NCI-H345 treated with DMSO at 0.1 percent for 48 hours (cell line): ENCODE measurements at regions not wholly inside any gene's neighbourhood (a gene's known extent, or its start where the extent isn't known, plus 50 kb on each side); places are given as distances from the start of the nearest gene placed in this dataset.
"Not testable (repeated sequence)": the region's sequence is repeated elsewhere in the genome, so short reads cannot be mapped to it uniquely, and the experiment has no call there.

Experiments
- DNase-seq: peaks from one replicate; lab custom pipeline; 2025; ENCODE audit not compliant: unreplicated experiment; lab: John Stamatoyannopoulos, UW

DNA sequence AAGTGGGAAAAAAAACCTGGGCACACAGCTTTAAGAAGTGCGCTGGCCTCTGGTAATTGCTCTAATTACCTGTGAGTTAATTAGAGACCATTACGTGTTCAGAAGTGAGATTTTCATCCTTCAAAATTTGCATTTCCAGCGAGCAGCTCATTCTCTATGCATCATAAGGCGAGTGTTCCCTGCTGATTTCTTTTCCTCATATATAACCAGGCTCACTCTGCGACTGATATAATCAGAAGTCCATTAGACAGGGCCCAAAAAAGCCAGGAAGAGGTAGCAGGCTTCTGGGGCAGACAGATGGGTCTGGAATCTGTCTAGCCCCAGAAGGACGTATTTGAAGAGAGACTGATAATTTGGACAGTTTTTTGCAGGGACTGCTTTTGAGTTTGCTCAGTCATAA is 158.7 kb downstream of the MTHFS start:
- no peak for DNase-seq

DNA sequence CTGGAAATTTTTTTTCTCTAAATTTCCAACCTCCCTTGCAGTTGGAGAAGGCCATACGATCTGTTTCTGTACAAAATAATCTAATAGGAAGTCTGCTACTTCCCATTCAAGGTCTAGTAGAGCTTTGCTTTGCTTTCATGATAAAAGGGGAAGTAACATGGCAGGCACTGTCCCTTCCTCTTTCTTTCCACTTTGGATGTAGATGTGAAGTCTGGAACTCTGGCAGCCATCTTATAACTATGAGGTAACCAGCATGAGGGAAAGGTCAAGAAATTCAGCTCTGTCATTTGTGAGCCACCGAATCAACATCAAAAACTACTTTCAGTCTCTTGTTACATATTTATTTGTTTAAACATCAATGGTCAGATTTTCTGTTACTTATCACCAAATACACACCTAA is 156.3 kb downstream of the MTHFS start:
- DNase-seq: no peak

GRCh38 chr15:79743032-79743431 is 153.8 kb downstream of the MTHFS start:
- DNase-seq: no peak

DNA sequence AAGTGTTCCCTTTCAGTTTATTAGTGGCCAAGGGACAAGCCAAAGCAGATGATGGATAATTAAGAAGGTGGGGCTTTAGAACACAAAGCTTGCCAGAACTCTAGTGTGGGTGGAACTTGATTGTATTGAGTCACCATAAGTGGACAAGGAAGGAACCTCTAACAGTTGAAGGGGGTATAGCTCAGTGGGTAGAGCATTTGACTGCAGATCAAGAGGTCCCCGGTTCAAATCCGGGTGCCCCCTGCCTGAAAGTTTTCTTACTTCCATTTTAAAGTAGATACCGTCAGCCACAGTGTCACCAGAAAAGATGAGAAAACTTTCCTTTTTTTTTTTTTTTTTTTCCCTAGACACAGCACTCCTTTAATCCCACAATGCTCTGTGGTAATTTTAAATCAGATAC is 152.3 kb downstream of the MTHFS start:
- not testable (repeated sequence) for DNase-seq

DNA sequence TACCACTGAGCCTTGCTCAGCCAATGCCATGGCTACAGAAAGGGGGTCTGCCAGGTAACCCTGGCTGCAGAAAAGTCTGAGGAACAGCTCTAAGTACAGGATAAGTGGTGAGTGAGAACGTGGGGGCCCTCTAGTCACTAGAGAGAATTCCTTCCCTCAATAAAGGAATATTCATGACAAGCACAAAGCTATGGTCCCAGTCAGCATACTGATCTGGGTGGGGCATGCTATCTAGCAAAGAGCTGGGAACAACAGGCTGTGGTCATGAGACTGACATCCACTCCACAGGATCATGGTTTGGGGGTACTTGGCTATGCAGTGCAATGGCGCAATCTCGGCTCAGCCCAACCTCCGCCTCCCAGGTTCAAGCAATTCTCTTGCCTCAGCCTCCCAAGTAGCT is 140.4 kb downstream of the MTHFS start:
- DNase-seq: no peak

DNA sequence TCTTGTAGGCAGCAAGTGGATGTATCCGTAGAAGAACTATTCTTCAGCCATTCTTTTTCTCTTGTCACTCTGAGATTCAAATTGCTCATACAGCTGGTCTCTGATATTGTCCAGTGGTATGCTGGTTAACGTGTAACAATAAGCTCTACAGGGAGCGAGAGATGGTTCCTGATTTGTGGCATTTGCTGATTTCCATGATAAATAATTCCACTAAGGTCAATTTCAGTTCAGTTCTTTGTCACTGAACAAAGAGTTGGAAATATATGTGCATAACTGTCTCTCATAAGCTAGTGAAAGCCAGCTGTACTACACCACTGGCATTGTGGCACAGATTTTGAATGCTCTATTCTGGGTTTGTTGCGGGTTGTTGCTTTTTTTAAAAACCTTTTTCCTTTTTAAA is 131.7 kb downstream of the MTHFS start:
- DNase-seq: no peak

DNA sequence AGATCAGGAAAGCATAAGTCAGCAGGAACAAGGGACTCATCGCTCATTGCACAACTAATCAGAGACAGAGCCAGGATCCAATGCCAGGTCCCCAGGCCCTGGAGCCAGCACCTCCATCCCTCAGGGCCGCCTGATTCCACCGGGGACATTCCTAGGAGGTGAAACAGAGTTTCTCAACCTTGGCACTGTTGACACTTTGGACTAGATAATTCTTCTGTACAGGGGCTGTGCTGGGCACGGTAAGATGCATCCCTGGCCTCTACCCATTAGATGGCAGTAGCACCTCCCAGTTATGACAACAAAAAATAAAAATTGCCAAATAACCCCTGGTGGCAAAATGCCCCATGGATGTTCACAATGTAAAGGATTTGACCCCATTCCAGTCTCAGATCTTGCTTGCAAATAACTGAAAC is 127.7 kb downstream of the MTHFS start:
- no peak for DNase-seq

GRCh38 chr15:79769933-79770759 is 126.7 kb downstream of the MTHFS start:
- no peak for DNase-seq

DNA sequence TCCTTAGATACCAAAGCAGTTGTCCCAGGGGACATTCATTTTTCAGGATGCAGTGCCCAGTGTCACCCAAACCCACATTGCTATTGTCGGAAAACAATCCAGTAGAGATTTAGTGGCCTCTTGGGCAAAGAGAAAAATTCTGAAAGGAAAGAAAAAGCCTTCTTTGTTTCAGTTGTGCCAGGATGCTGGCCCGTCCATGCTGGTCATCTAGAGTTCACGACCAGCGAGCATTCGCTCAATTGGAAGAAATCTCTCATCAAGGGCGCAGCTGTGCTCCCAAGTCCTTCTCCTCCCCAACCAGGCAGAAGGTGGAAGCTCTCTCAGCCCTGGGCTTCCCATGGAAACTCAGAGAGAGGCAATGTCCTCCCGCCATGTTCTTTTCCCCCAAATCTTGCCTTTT is 123.7 kb downstream of the MTHFS start:
- DNase-seq: no peak

DNA sequence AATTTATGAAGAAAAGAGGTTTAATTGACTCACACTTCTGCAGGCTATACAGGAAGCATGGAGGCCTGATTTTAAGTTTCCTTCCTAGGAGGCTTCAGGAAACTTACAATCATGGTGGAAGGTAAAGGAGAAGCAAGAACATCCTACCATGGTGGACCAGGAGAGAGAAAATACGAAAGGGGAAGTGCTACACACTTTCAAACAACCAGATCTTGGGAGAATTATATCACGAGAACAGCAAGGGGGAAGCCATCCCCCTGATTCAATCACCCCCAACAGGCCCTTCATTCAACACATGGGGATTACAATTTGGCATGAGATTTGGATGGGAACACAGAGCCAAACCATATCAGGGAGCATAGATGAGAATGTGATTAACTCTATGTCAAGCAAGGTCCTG is 121.0 kb downstream of the MTHFS start:
- no peak for DNase-seq

DNA sequence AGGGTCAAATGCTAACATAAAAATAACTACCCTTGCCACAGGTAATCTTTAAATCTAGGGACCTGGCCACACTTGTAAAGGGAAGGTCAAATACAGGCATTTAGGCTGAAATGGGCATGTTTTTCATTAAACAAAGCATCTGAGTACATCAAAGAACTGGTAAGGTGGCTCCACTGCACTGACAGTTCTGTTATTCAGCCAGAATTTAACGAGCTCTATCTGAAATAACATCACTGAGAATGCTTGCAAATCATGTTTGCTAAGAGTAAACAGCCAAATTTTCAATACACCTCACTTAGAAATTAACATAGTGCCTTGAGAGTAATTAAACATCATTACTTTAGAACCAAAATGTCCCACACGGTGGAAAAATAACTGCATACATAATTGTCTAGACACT is 118.9 kb downstream of the MTHFS start:
- DNase-seq: no peak

GRCh38 chr15:79778378-79778990 is 118.3 kb downstream of the MTHFS start:
- no peak for DNase-seq

GRCh38 chr15:79779746-79780145 is 117.1 kb downstream of the MTHFS start:
- DNase-seq: no peak

GRCh38 chr15:79782307-79782706 is 114.5 kb downstream of the MTHFS start:
- DNase-seq: not testable (repeated sequence)
